GM18858 (cell line): ENCODE measurements at regions not wholly inside any gene's neighbourhood (a gene's known extent, or its start where the extent isn't known, plus 50 kb on each side); places are given as distances from the start of the nearest gene placed in this dataset.
A peak's percentile ranks its signal among the peaks of the same experiment; 100 is the strongest.

Experiments
- ATAC-seq: cut with Tn5 transposase; IDR thresholded peaks from one replicate; pipeline ENCODE4 v1.9.1; 2021; ENCODE audit not compliant: unreplicated experiment

- ATAC-seq: no peak
These were observed 499.0 kb downstream of the CPS1 start for GRCh38 chr2:211055438-211055837.

GRCh38 chr2:211061612-211062296, 505.4 kb downstream of the CPS1 start:
- ATAC-seq: no peak

- ATAC-seq: no peak
These were observed 505.9 kb downstream of the CPS1 start for GRCh38 chr2:211062297-211062612.

- ATAC-seq: no peak
These were observed 510.6 kb downstream of the CPS1 start for GRCh38 chr2:211067029-211067428.

- ATAC-seq: no peak
These were observed 511.8 kb downstream of the CPS1 start for GRCh38 chr2:211068108-211068780.

- no peak for ATAC-seq
These were observed 514.1 kb downstream of the CPS1 start for GRCh38 chr2:211070547-211070946.

- ATAC-seq: no peak
These were observed 520.9 kb downstream of the CPS1 start for GRCh38 chr2:211077216-211077767.

GRCh38 chr2:211084352-211084751, 528.0 kb downstream of the CPS1 start:
- ATAC-seq: no peak

- ATAC-seq: peak; percentile 45
These were observed 528.8 kb downstream of the CPS1 start for GRCh38 chr2:211085056-211085680.

- ATAC-seq: no peak
These were observed 529.6 kb downstream of the CPS1 start for GRCh38 chr2:211086049-211086448.

- no peak for ATAC-seq
These were observed 532.7 kb downstream of the CPS1 start for GRCh38 chr2:211089127-211089526.

- peak; percentile 50 for ATAC-seq
These were observed 537.4 kb downstream of the CPS1 start for GRCh38 chr2:211093743-211094303.

- ATAC-seq: no peak
These were observed 547.6 kb downstream of the CPS1 start for GRCh38 chr2:211103989-211104388.

- ATAC-seq: no peak
These were observed 557.2 kb downstream of the CPS1 start for GRCh38 chr2:211113334-211114175.

GRCh38 chr2:211114826-211115455, 558.5 kb downstream of the CPS1 start:
- ATAC-seq: no peak

GRCh38 chr2:211117026-211117425, 560.6 kb downstream of the CPS1 start:
- ATAC-seq: no peak

GRCh38 chr2:211126256-211126655, 569.9 kb downstream of the CPS1 start:
- ATAC-seq: no peak

- no peak for ATAC-seq
These were observed 571.1 kb downstream of the CPS1 start for GRCh38 chr2:211127501-211127900.

GRCh38 chr2:211128287-211128686, 571.9 kb downstream of the CPS1 start:
- ATAC-seq: no peak

- no peak for ATAC-seq
These were observed 573.4 kb downstream of the CPS1 start for GRCh38 chr2:211129798-211130197.
